ENCODE measurements at regions not wholly inside any gene's neighbourhood (a gene's known extent, or its start where the extent isn't known, plus 50 kb on each side); places are given as distances from the start of the nearest gene placed in this dataset.

DNA sequence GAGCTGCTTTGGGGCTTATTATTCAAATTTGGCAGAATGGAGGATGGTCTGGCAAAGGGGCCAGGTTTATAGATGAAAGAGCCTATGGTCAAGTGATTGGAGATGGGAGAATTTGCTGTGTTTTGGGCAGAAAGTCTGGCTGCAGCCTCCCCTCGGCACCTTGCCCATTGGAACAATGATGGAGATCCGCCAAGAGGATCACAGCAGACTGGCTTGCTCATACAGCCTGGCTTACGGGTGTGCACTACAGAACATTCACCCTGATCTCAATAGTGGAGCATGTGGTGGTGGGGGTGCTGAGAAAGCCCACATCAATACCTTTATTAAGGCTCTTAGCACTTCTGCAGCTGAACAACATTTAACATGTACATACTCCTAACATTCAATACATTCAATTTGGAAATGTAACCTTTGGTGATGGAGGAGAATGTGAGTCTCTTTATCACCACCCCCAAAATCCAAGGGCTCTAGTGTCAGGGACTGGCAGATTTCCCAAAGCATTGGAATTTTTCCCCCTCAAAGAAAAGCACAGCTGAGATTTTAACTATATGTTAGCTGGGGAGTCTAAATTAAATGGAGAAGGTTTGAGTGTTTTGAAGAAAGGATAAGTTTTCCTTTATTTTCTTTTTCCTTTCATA, 118.4 kb upstream of the TMC3 start:
- TF ChIP-seq CTCF (IDR thresholded peaks at IDR 0.05; ENCODE audit: low read depth, low read length) (no peak), POLR2A (IDR thresholded peaks at IDR 0.05; ENCODE audit: extremely low read depth, insufficient read length) (no peak)

Measured in NB4 (cell line).